HEK293 (cell line): ENCODE measurements at regions not wholly inside any gene's neighbourhood (a gene's known extent, or its start where the extent isn't known, plus 50 kb on each side); places are given as distances from the start of the nearest gene placed in this dataset.

Experiments used
- CTCF ChIA-PET: fragments of 350-600 bp; formaldehyde crosslinking; extraction: SDS; loops from one replicate; lab custom pipeline; 2021; ENCODE audit warnings: antibody characterized with exemption; lab: Yijun Ruan, JAX
- POLR2A ChIA-PET: fragments of 300-600 bp; formaldehyde crosslinking; extraction: SDS; loops from one replicate; lab custom pipeline; 2020; ENCODE audit warnings: antibody characterized with exemption, inconsistent platforms; lab: Yijun Ruan, JAX
- H3K27ac ChIP-seq: fragments of 200-500 bp; sonication (Bioruptor generic); 2 replicates; pipeline ENCODE4 v1.5.1; 2014; ENCODE audit warnings: low read depth, low read length, control low read depth, inconsistent platforms; ENCODE audit errors: extremely low read depth
- H3K36me3 ChIP-seq, 2 experiments: fragments of 200-500 bp in 1 of 2; sonication (Bioruptor generic) in 1 of 2; 1 replicate in 1 of 2; 2 replicates in 1 of 2; pipeline ENCODE4 v1.5.1; 2014 to 2017; ENCODE audit warnings: inconsistent platforms in 2 of 2, low read length in 2 of 2; ENCODE audit not compliant: control insufficient read depth in 2 of 2, insufficient read depth in 1 of 2
- H3K4me1 ChIP-seq: fragments of 200-500 bp; sonication (Bioruptor generic); 2 replicates; pipeline ENCODE4 v1.5.1; 2014; ENCODE audit warnings: mild to moderate bottlenecking, low read length, inconsistent platforms; ENCODE audit not compliant: control insufficient read depth, insufficient read depth
- H3K4me3 ChIP-seq: 2 replicates; pipeline ENCODE4 v1.5.1; 2011; ENCODE audit warnings: low read depth, mild to moderate bottlenecking, control low read depth, low read length, moderate library complexity
- H3K9me3 ChIP-seq: fragments of 200-500 bp; sonication (Bioruptor generic); 2 replicates; pipeline ENCODE4 v1.5.1; 2014; ENCODE audit warnings: low read depth, low read length, inconsistent platforms; ENCODE audit not compliant: control insufficient read depth, insufficient read depth
- EGR2 ChIP-seq: fragments of 450-650 bp; formaldehyde crosslinking; IDR thresholded peaks from 2 replicates; pipeline ENCODE4 v1.5.1; 2016; ENCODE audit warnings: low read depth, missing biosample characterization, missing genetic modification characterization
- PRDM1 ChIP-seq: fragments of 450-650 bp; formaldehyde crosslinking; IDR thresholded peaks from 2 replicates; pipeline ENCODE4; 2016; ENCODE audit warnings: missing biosample characterization, missing genetic modification characterization
- ZFHX2 ChIP-seq: fragments of 450-650 bp; formaldehyde crosslinking; conservative IDR thresholded peaks from 2 replicates; pipeline ENCODE4 v1.5.1; 2016; ENCODE audit warnings: missing biosample characterization, missing genetic modification characterization
- ZNF114 ChIP-seq: fragments of 450-650 bp; formaldehyde crosslinking; IDR thresholded peaks from 2 replicates; pipeline ENCODE4 v1.5.0; 2017; ENCODE audit warnings: missing biosample characterization, missing genetic modification characterization
- ZNF133 ChIP-seq: fragments of 450-650 bp; formaldehyde crosslinking; IDR thresholded peaks from 2 replicates; pipeline ENCODE4 v1.5.1; 2016; ENCODE audit warnings: missing biosample characterization, missing genetic modification characterization
- ZNF146 ChIP-seq: fragments of 450-650 bp; formaldehyde crosslinking; IDR thresholded peaks from 2 replicates; pipeline ENCODE4 v1.5.1; 2016; ENCODE audit warnings: missing biosample characterization, missing genetic modification characterization
- ZNF223 ChIP-seq: fragments of 450-650 bp; formaldehyde crosslinking; IDR thresholded peaks from 2 replicates; pipeline ENCODE4 v1.5.1; 2016; ENCODE audit warnings: missing biosample characterization, missing genetic modification characterization
- ZNF302 ChIP-seq: fragments of 450-650 bp; formaldehyde crosslinking; IDR thresholded peaks from 2 replicates; pipeline ENCODE4 v1.5.1; 2016; ENCODE audit warnings: missing biosample characterization, missing genetic modification characterization, low read depth
- ZNF529 ChIP-seq: fragments of 450-650 bp; formaldehyde crosslinking; IDR thresholded peaks from 2 replicates; pipeline ENCODE4 v1.5.1; 2017; ENCODE audit warnings: missing genetic modification characterization, missing biosample characterization; ENCODE audit not compliant: insufficient replicate concordance
- ZNF548 ChIP-seq: fragments of 450-650 bp; formaldehyde crosslinking; IDR thresholded peaks from 2 replicates; pipeline ENCODE4 v1.5.1; 2016; ENCODE audit warnings: missing biosample characterization, missing genetic modification characterization
- ZNF558 ChIP-seq: fragments of 450-650 bp; formaldehyde crosslinking; IDR thresholded peaks from 2 replicates; pipeline ENCODE4 v1.5.1; 2016; ENCODE audit warnings: missing biosample characterization, missing genetic modification characterization
- ZNF654 ChIP-seq: fragments of 450-650 bp; formaldehyde crosslinking; IDR thresholded peaks from 2 replicates; pipeline ENCODE4 v1.5.1; 2016; ENCODE audit warnings: low read depth, missing biosample characterization, missing genetic modification characterization
- ZNF664 ChIP-seq: fragments of 450-650 bp; formaldehyde crosslinking; IDR thresholded peaks from 2 replicates; pipeline ENCODE4 v1.5.1; 2016; ENCODE audit warnings: missing biosample characterization, missing genetic modification characterization
- ZSCAN16 ChIP-seq: fragments of 450-650 bp; formaldehyde crosslinking; IDR thresholded peaks from 2 replicates; pipeline ENCODE4 v1.5.1; 2016; ENCODE audit warnings: missing biosample characterization, missing genetic modification characterization
- TF ChIP-seq, protein P1 (sequence below): fragments of 450-650 bp; formaldehyde crosslinking; IDR thresholded peaks from 2 replicates; pipeline ENCODE4 v1.5.1; 2016; ENCODE audit warnings: missing biosample characterization, missing genetic modification characterization
- TF ChIP-seq, protein P2 (sequence below): sonication (generic); formaldehyde crosslinking; IDR thresholded peaks from 2 replicates; pipeline ENCODE4 v1.8.1; 2022; ENCODE audit warnings: mild to moderate bottlenecking, moderate library complexity, missing genetic modification reagents
- TF ChIP-seq, protein P3 (sequence below): fragments of 450-650 bp; formaldehyde crosslinking; IDR thresholded peaks from 2 replicates; pipeline ENCODE4 v1.5.1; 2016; ENCODE audit warnings: missing biosample characterization, missing genetic modification characterization
- TF ChIP-seq, protein P4 (sequence below): fragments of 450-650 bp; formaldehyde crosslinking; IDR thresholded peaks from 2 replicates; pipeline ENCODE4 v1.5.1; 2016; ENCODE audit warnings: missing biosample characterization, missing genetic modification characterization
- TF ChIP-seq, protein P5 (sequence below): fragments of 450-650 bp; formaldehyde crosslinking; IDR thresholded peaks from 2 replicates; pipeline ENCODE4 v1.5.1; 2016; ENCODE audit warnings: missing biosample characterization, missing genetic modification characterization

DNA sequence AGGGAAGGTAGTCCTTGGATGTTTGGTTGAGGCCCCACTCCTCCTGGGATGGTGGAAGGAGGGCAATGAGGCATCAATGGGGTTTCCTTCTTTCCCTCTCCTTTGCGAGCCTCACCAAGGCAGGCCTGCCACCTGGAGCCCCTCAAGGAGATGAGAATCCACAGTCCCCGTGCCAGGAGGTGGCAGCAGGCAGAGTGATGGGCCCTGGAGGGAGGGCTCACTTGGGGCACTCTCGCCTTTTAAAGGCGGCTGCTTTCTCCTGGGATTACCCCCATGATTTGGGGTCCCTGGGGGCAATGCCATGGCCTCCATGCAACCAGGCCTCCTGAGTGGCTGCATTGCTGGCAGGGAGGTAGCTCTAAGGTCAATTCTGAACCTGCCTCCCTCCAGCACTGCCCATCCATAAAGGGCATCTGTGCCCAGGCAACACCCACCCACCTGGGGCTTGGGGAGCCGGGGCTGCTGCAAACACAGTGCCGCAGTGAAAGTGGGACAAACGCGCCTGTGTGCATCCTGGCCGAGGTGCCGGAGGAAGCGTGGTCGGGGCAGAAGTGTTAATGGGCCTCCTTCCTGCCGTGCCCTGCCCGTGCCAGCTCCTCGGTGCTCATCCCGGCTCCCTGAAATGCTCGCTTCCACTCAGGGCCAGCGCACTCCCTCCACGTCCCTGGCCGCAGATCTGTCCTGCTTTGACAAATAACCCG is 55.9 kb downstream of the ZFP36L2 start (continued):
- TF ChIP-seq, protein P1, sequence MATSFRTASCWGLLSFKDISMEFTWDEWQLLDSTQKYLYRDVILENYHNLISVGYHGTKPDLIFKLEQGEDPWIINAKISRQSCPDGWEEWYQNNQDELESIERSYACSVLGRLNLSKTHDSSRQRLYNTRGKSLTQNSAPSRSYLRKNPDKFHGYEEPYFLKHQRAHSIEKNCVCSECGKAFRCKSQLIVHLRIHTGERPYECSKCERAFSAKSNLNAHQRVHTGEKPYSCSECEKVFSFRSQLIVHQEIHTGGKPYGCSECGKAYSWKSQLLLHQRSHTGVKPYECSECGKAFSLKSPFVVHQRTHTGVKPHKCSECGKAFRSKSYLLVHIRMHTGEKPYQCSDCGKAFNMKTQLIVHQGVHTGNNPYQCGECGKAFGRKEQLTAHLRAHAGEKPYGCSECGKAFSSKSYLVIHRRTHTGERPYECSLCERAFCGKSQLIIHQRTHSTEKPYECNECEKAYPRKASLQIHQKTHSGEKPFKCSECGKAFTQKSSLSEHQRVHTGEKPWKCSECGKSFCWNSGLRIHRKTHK, result no peak
- no peak for TF ChIP-seq ZNF664

DNA sequence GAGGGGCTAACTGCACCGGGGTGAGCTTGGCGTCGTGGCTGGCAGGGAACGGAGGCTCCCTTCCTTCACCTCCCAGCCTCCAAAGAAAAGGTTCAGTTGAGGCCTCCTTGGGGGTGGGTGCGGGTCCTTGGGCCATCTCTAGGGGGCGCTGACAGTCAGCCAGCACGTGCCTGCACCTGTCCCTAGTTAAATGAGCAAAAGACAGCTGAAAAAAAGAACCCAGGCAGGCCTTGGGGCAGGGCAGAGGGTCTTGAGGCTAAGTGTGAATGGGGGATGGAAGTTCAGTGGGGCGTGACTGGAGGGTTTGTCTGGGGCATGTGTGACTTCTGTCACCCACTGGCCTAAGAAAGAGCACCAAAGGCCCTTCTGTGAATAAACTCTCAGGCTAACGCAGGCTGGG is 56.4 kb downstream of the ZFP36L2 start:
- POLR2A ChIA-PET, result interaction anchor here (2.4 kb wide), 1 partner anchor 57 kb away, joined by 9 read pairs; the partner anchor contains the start of gene ZFP36L2
- peak; percentile 18 for TF ChIP-seq ZNF654
- no peak for TF ChIP-seq ZNF302 (tag by site-specific recombination)
- TF ChIP-seq, protein P2, sequence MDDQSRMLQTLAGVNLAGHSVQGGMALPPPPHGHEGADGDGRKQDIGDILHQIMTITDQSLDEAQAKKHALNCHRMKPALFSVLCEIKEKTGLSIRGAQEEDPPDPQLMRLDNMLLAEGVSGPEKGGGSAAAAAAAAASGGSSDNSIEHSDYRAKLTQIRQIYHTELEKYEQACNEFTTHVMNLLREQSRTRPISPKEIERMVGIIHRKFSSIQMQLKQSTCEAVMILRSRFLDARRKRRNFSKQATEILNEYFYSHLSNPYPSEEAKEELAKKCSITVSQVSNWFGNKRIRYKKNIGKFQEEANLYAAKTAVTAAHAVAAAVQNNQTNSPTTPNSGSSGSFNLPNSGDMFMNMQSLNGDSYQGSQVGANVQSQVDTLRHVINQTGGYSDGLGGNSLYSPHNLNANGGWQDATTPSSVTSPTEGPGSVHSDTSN (CRISPR knock-in tag), result no peak
- TF ChIP-seq, protein P3, sequence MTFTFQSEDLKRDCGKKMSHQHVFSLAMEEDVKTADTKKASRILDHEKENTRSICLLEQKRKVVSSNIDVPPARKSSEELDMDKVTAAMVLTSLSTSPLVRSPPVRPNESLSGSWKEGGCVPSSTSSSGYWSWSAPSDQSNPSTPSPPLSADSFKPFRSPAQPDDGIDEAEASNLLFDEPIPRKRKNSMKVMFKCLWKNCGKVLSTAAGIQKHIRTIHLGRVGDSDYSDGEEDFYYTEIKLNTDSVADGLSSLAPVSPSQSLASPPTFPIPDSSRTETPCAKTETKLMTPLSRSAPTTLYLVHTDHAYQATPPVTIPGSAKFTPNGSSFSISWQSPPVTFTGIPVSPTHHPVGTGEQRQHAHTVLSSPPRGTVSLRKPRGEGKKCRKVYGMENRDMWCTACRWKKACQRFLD (tag by site-specific recombination), result no peak
- peak; percentile 56; the same call in 1 of the 2 replicates for TF ChIP-seq ZNF223 (tag by site-specific recombination)
- TF ChIP-seq, all 188 proteins: peak for 2
- peaks cover 3% of the 10 kb centered on the region; the same call in 1 of the 2 replicates for H3K4me1 ChIP-seq
- CTCF ChIA-PET, result interaction anchor here (0.6 to 4.0 kb wide), 12 partner anchors 10 to 315 kb away, joined by 3 to 23 read pairs (median 4); no protein-coding TSS in a partner anchor
- H3K9me3 ChIP-seq, result no peaks in the 10 kb centered on the region
- no peak overlapping the region for H3K4me3 ChIP-seq
- H3K27ac ChIP-seq, result no peak overlapping the region
- H3K36me3 ChIP-seq, result no peaks in the 10 kb centered on the region

DNA sequence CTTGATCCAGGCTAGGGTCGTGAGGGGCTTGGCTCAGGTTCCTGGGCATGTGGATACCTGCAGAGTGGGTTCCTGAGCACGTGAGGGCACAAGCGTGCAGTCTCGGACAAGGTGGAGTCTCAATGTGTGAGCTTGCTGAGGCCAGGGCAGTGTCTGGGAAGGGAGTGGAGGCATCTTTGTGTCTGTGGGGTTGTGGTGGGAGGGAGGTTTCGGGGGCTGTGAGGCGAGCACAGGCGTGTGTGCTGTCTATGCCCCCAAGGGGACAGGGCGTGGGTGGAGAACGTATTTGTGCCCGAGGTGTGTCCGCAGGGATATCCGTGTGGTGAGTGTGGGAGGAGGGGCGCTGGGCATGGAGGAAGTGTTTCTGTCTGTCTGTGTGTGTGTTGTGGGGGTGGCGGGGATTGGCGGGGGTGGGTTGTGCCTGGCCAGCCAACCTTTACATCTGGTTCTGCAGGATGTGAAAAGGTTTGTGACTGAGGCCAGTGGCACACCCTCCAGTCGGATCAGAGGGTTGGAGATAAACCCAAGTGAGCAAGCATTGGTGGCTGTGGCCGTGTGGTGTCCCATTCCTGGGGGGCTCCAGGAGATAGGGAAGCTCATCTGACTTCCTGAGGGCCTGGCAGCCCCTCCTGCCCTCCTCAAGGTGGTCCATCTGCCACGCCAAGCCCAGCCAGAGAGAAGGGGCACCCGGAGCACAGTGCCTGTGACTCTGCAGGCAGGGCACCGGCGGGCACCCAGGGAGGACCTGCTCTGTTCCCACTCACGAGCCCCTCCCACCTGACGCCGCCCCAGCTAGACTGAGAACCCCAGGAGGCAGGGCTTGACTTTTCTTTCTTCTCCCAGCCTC is 57.1 kb downstream of the ZFP36L2 start:
- CTCF ChIA-PET, result interaction anchor here (0.6 to 4.0 kb wide), 11 partner anchors 10 to 315 kb away, joined by 3 to 23 read pairs (median 4); no protein-coding TSS in a partner anchor
- peaks cover 2% of the 10 kb centered on the region; the same call in 1 of the 2 replicates for H3K4me1 ChIP-seq

DNA sequence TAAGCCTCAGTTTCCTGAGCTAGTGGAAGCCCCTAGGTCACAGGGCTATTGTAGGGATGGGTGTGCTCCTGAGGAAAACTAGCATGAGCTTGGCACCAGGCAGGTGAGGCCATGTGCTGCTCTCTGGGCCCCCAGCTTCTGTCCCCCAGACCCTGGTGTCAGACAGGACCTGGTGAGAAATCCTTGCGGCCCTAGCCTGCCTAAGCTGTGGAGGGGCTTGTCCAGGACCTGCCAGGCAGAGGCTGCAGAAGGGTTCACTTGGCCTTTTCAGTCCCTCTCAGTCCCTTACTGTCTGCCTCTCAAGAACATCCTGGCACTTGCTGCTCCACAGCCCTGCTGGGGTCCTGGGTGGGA is 58.4 kb downstream of the ZFP36L2 start:
- POLR2A ChIA-PET, result interaction anchor here (1.1 kb wide), 1 partner anchor 54 kb away, joined by 6 read pairs; no protein-coding TSS in a partner anchor
- no peak for TF ChIP-seq ZNF133 (tag by site-specific recombination)
- no peak for TF ChIP-seq PRDM1 (tag by site-specific recombination)
- TF ChIP-seq ZNF114, result no peak
- TF ChIP-seq, protein P4, sequence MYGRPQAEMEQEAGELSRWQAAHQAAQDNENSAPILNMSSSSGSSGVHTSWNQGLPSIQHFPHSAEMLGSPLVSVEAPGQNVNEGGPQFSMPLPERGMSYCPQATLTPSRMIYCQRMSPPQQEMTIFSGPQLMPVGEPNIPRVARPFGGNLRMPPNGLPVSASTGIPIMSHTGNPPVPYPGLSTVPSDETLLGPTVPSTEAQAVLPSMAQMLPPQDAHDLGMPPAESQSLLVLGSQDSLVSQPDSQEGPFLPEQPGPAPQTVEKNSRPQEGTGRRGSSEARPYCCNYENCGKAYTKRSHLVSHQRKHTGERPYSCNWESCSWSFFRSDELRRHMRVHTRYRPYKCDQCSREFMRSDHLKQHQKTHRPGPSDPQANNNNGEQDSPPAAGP, result no peak
- no peak for TF ChIP-seq ZNF558 (tag by site-specific recombination)
- TF ChIP-seq ZNF146 (tag by site-specific recombination), result no peak
- no peak for TF ChIP-seq ZNF529 (tag by site-specific recombination)
- no peak for TF ChIP-seq ZNF548
- TF ChIP-seq, protein P5, sequence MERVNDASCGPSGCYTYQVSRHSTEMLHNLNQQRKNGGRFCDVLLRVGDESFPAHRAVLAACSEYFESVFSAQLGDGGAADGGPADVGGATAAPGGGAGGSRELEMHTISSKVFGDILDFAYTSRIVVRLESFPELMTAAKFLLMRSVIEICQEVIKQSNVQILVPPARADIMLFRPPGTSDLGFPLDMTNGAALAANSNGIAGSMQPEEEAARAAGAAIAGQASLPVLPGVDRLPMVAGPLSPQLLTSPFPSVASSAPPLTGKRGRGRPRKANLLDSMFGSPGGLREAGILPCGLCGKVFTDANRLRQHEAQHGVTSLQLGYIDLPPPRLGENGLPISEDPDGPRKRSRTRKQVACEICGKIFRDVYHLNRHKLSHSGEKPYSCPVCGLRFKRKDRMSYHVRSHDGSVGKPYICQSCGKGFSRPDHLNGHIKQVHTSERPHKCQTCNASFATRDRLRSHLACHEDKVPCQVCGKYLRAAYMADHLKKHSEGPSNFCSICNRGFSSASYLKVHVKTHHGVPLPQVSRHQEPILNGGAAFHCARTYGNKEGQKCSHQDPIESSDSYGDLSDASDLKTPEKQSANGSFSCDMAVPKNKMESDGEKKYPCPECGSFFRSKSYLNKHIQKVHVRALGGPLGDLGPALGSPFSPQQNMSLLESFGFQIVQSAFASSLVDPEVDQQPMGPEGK (tag by site-specific recombination), result no peak

More for the DNA sequence above, 57.1 kb downstream of the ZFP36L2 start:
- Histone ChIP-seq H3K27ac (no peak overlapping the region; the same call in 1 of the 2 replicates), H3K36me3 (no peaks in the 10 kb centered on the region), H3K9me3 (no peaks in the 10 kb centered on the region), H3K4me3 (no peak overlapping the region)
- POLR2A ChIA-PET, result interaction anchor here (1.1 kb wide), 1 partner anchor 53 kb away, joined by 6 read pairs; no protein-coding TSS in a partner anchor
- TF ChIP-seq EGR2 (peak; percentile 98), ZFHX2 (peak; percentile 98), ZSCAN16 (tag by site-specific recombination) (no peak)
- TF ChIP-seq, protein P4, result 0 out of 2 replicates have a peak, but pooled peaks have one; percentile 42

More for the DNA sequence above, 58.4 kb downstream of the ZFP36L2 start:
- CTCF ChIA-PET, result interaction anchor here (0.7 to 4.0 kb wide), 4 partner anchors 12 to 340 kb away, joined by 3 to 23 read pairs (median 3); no protein-coding TSS in a partner anchor
- Histone ChIP-seq H3K36me3 (no peaks in the 10 kb centered on the region), H3K4me3 (no peak overlapping the region), H3K27ac (no peak overlapping the region), H3K9me3 (no peaks in the 10 kb centered on the region), H3K4me1 (no peaks in the 10 kb centered on the region; the same call in 1 of the 2 replicates)
